ENCODE measurements at regions not wholly inside any gene's neighbourhood (a gene's known extent, or its start where the extent isn't known, plus 50 kb on each side); places are given as distances from the start of the nearest gene placed in this dataset.

DNA sequence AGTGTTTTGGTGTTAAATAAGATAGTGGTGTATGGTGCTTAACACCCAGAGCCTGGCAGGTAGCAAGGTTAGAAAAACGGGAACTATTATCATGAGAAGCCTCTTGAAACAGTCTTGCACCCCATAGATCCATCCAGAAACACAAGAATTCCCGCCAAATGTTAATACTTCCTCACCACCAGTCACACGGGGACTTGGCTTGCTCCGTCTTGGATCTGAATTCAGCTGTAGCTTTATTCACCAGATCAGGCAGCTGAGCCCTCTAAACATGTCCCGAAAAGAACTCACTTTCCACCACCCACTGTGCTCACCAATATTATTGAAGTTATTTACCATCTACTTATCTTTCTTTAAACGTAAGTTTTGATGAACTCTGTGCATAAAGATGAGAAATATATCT is 101.6 kb upstream of the PTPN3 start:
- TF ChIP-seq, protein P1, sequence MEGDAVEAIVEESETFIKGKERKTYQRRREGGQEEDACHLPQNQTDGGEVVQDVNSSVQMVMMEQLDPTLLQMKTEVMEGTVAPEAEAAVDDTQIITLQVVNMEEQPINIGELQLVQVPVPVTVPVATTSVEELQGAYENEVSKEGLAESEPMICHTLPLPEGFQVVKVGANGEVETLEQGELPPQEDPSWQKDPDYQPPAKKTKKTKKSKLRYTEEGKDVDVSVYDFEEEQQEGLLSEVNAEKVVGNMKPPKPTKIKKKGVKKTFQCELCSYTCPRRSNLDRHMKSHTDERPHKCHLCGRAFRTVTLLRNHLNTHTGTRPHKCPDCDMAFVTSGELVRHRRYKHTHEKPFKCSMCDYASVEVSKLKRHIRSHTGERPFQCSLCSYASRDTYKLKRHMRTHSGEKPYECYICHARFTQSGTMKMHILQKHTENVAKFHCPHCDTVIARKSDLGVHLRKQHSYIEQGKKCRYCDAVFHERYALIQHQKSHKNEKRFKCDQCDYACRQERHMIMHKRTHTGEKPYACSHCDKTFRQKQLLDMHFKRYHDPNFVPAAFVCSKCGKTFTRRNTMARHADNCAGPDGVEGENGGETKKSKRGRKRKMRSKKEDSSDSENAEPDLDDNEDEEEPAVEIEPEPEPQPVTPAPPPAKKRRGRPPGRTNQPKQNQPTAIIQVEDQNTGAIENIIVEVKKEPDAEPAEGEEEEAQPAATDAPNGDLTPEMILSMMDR (IDR thresholded peaks at IDR 0.05; ENCODE audit: extremely low read depth in 1 of 2, insufficient read depth in 1 of 2, low read depth in 1 of 2, low read length in 2 of 2): no peak
- TF ChIP-seq EZH2 (IDR thresholded peaks at IDR 0.05; ENCODE audit: borderline replicate concordance, low read depth, low read length, severe bottlenecking) (no peak), FOS (IDR thresholded peaks at IDR 0.05; ENCODE audit: borderline replicate concordance, insufficient read depth, low read length) (no peak), POLR2AphosphoS5 (IDR thresholded peaks at IDR 0.05; ENCODE audit: insufficient read depth, low read depth, low read length) (no peak), MYC (IDR thresholded peaks at IDR 0.05; ENCODE audit: low read depth, low read length) (no peak), POLR2A (IDR thresholded peaks at IDR 0.05; ENCODE audit: low read depth, low read length) (no peak)
- TF ChIP-seq, protein P2, sequence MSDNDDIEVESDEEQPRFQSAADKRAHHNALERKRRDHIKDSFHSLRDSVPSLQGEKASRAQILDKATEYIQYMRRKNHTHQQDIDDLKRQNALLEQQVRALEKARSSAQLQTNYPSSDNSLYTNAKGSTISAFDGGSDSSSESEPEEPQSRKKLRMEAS (IDR thresholded peaks at IDR 0.05; ENCODE audit: insufficient read depth, insufficient read length): no peak

All from endothelial cell of umbilical vein (primary cell).